ENCODE measurements at regions not wholly inside any gene's neighbourhood (a gene's known extent, or its start where the extent isn't known, plus 50 kb on each side); places are given as distances from the start of the nearest gene placed in this dataset.

DNA sequence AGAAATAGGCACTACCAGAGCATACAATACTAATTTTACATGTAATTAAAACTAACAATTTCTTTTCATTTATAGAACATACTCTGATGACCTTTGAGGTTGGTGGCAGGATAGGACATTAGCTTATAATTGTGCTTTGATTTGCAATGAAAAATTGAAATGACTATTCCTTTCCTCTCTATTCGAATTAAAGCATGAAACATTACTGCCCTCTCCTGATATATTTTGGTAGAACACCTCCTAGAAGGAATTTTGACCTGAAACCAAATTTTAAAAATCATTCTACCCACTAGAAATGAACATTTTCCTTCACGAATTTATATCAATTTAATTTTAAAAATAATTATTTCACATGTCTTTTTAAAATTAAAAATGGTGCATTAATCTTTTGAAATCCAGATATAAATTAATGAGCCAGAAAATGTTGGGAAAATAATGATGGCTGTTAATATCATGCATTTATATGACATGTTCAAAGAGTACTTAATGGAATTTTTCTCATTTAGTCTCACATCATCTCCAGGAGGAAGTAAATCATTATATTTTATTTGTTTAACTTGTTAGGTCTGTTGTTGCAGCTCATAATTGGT lies 556.3 kb upstream of the ARGLU1 start:
- no peak for DNase-seq (ENCODE audit: low read depth, low spot score)
- H3K9me3 ChIP-seq (ENCODE audit: low read depth, low read length), result no peaks in the 10 kb centered on the region
- no peak overlapping the region for H3K27ac ChIP-seq

DNA sequence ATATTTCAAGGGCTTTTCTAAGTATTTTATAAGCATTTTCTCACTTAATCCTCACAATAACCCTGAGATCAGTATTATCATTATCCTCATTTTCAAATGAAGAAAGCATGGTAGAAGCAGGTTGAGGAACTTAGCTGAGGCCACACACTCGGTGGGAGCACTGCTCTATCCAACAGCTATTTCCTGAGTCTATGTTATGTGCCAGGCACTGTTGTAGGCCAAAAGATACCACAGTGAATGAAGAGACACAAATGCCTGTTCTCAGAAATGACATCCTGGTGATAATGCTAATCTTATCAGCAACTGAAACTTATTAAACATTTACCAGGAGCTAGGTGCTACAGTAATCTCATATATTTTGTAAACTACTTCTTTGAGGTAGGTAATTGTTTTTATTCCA lies 553.9 kb upstream of the ARGLU1 start:
- H3K4me3 ChIP-seq, result no peak overlapping the region
- no peak overlapping the region for H3K27ac ChIP-seq
- no peaks in the 10 kb centered on the region for H3K9me3 ChIP-seq (ENCODE audit: low read depth, low read length)
- no peak overlapping the region for H3K9ac ChIP-seq (ENCODE audit: insufficient read length)
- no peak for DNase-seq (ENCODE audit: low read depth, low spot score)
- no peak for TF ChIP-seq FOXP2 (optimal IDR thresholded peaks at IDR 0.05; ENCODE audit: control extremely low read depth, extremely low read length, insufficient read depth)
- TF ChIP-seq POLR2AphosphoS5 (IDR thresholded peaks at IDR 0.05; ENCODE audit: borderline replicate concordance, low read depth, low read length), result no peak
- TF ChIP-seq EZH2 (IDR thresholded peaks at IDR 0.05), result no peak
- H3K36me3 ChIP-seq (ENCODE audit: insufficient read depth, low read length), result no peaks in the 10 kb centered on the region

More for the DNA sequence above, 556.3 kb upstream of the ARGLU1 start:
- no peaks in the 10 kb centered on the region for H3K36me3 ChIP-seq (ENCODE audit: insufficient read depth, low read length)
- no peak overlapping the region for H3K4me3 ChIP-seq
- no peak overlapping the region for H3K9ac ChIP-seq (ENCODE audit: insufficient read length)
- TF ChIP-seq FOXP2 (optimal IDR thresholded peaks at IDR 0.05; ENCODE audit: control extremely low read depth, extremely low read length, insufficient read depth) (no peak), POLR2AphosphoS5 (IDR thresholded peaks at IDR 0.05; ENCODE audit: borderline replicate concordance, low read depth, low read length) (no peak), EZH2 (IDR thresholded peaks at IDR 0.05) (no peak)

DNA sequence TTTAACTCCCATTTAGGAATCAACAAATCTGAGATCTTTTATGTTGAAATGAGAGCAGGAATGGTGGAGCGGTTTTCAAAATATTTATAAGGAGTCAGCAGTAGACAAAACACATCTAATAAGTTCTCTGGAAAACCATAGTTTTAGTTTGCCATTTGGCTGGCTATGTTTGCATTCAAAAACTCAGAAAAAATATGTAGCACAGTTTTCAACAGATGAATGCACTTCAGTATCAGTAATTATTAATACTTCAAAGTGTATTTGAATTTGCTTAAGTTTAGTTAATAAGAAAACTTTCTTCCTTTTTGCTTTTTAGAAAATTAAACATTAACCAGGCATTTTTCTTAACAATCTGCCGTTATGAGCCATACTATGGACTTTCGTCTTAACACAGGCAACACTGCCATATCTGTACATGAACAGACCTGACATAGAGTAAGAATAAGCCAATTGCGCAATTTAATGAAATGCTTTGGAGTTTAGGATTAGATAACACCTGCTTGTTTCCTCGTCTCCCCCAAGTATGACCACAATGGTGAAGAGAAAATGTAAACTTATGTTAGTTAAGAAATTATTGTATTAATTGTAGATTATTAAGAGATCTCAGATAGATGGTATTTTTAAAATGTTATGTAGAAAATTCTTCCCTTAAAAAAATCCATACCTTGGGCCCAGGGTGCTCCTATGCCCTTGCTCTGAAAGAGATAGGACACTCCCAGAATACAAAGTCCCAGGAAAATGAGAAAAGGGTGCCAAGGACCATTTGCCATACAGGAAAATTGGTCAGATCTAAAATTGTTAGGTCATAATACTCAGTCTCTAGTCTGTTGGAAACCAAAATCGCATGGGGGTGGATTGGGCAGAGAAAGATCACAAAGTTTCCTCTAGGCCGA lies 552.3 kb upstream of the ARGLU1 start:
- no peak overlapping the region for H3K4me3 ChIP-seq
- H3K36me3 ChIP-seq (ENCODE audit: insufficient read depth, low read length), result no peaks in the 10 kb centered on the region
- no peak for DNase-seq (ENCODE audit: low read depth, low spot score)
- no peak overlapping the region for H3K27ac ChIP-seq
- no peak overlapping the region for H3K9ac ChIP-seq (ENCODE audit: insufficient read length)
- TF ChIP-seq POLR2AphosphoS5 (IDR thresholded peaks at IDR 0.05; ENCODE audit: borderline replicate concordance, low read depth, low read length), result no peak
- TF ChIP-seq FOXP2 (optimal IDR thresholded peaks at IDR 0.05; ENCODE audit: control extremely low read depth, extremely low read length, insufficient read depth), result no peak
- no peak for TF ChIP-seq EZH2 (IDR thresholded peaks at IDR 0.05)
- no peaks in the 10 kb centered on the region for H3K9me3 ChIP-seq (ENCODE audit: low read depth, low read length)

DNA sequence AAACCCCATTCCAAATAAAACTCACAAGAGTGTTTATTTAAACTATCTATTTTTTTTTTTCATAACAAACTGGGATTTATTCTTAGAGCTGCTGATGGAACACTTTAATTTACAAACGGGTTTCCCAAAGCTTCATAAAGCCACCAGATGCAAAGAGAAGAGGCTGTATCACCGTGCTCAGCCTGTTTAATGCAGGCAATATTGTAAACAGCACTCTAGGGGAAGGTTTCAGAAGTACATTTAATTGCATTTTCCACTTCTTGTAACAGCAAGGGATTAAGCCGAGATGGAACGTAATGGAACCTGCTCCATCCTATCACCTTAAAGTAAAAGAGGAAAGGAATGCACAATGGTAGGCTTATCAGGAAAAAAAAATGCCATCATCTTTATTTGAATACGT lies 550.6 kb upstream of the ARGLU1 start:
- H3K9me3 ChIP-seq (ENCODE audit: low read depth, low read length), result no peaks in the 10 kb centered on the region
- no peak overlapping the region for H3K4me3 ChIP-seq
- H3K27ac ChIP-seq, result no peak overlapping the region
- no peak for TF ChIP-seq FOXP2 (optimal IDR thresholded peaks at IDR 0.05; ENCODE audit: control extremely low read depth, extremely low read length, insufficient read depth)
- no peak for TF ChIP-seq POLR2AphosphoS5 (IDR thresholded peaks at IDR 0.05; ENCODE audit: borderline replicate concordance, low read depth, low read length)
- TF ChIP-seq EZH2 (IDR thresholded peaks at IDR 0.05), result no peak
- no peak overlapping the region for H3K9ac ChIP-seq (ENCODE audit: insufficient read length)
- H3K36me3 ChIP-seq (ENCODE audit: insufficient read depth, low read length), result no peaks in the 10 kb centered on the region
- DNase-seq (ENCODE audit: low read depth, low spot score), result no peak

DNA sequence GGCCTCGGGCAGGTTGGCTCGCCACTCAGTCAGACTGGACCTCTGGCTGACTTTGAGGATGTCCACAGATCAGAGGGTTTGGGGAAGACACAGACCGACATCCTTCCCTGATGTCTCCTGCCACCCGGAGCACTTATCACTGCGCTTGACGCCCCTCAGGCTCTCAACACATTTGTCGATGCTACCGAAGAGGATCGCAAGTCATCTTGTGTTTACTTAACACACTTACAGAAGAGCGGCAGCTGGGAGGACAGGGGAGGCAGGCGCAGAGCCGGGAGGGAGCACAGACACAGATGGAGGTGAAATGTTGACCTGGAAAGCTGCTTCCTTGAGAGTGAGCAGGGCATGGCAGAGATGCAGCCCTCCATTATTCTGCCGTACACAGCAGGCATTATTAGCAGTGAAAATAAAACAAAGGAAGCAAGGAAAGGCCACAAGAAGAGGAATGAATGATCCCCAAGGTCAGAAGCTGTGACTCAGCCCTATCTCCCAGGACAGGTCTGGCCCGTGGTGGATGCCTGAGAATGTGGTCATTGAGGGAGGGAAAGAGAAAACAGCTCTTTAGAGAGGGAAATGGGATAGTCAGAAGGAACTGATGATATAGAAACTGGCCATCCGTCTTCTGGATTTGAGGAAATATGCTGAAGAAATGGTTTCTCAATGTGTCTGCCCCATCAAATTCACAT lies 549.5 kb upstream of the ARGLU1 start:
- Histone ChIP-seq H3K9me3 (ENCODE audit: low read depth, low read length) (no peaks in the 10 kb centered on the region), H3K36me3 (ENCODE audit: insufficient read depth, low read length) (no peaks in the 10 kb centered on the region), H3K4me3 (no peak overlapping the region), H3K27ac (no peak overlapping the region), H3K9ac (ENCODE audit: insufficient read length) (no peak overlapping the region)
- no peak for TF ChIP-seq FOXP2 (optimal IDR thresholded peaks at IDR 0.05; ENCODE audit: control extremely low read depth, extremely low read length, insufficient read depth)
- TF ChIP-seq POLR2AphosphoS5 (IDR thresholded peaks at IDR 0.05; ENCODE audit: borderline replicate concordance, low read depth, low read length), result no peak
- no peak for TF ChIP-seq EZH2 (IDR thresholded peaks at IDR 0.05)
- no peak for DNase-seq (ENCODE audit: low read depth, low spot score)

DNA sequence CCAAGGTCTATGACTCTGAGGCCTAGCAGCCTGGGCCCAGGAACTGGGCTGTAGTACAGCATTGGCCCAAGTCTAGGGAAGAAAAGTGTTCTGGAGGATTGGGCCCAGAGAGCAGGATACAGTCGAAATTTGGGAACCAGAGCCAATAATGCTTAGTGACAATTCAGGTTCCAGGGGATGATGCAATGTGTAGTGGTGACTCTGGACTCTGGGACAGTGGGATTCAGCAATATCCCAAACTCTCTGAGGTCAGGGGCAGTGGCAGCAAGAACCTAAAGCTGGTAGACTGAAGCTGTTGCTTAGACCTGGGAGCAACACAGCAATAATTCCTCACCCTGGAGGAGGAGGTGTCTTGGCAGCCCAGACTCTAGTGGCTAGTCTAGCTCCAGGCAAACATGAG lies 545.5 kb upstream of the ARGLU1 start:
- H3K9me3 ChIP-seq (ENCODE audit: low read depth, low read length), result no peaks in the 10 kb centered on the region
- H3K36me3 ChIP-seq (ENCODE audit: insufficient read depth, low read length), result no peaks in the 10 kb centered on the region
- DNase-seq (ENCODE audit: low read depth, low spot score), result no peak
- H3K4me3 ChIP-seq, result no peak overlapping the region
- TF ChIP-seq EZH2 (IDR thresholded peaks at IDR 0.05), result no peak
- TF ChIP-seq POLR2AphosphoS5 (IDR thresholded peaks at IDR 0.05; ENCODE audit: borderline replicate concordance, low read depth, low read length), result no peak
- no peak for TF ChIP-seq FOXP2 (optimal IDR thresholded peaks at IDR 0.05; ENCODE audit: control extremely low read depth, extremely low read length, insufficient read depth)
- no peak overlapping the region for H3K27ac ChIP-seq
- H3K9ac ChIP-seq (ENCODE audit: insufficient read length), result no peak overlapping the region

DNA sequence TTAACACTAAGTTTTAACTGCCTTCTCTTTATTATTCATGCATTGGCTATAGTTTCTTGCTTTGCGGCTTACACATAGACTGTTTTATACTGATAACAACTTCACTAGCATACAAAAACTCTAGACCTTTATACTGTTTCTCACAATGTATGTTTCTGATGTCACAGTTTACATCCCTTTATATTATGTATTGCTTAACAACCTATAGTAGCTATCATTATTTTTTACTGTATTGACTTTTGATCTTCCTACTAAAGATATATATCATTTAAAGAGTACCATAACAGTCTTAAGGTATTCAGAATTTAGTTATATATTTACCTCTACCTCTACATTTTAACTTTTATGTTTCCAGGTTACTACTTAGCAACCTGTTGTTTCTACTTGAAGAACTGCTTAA lies 543.3 kb upstream of the ARGLU1 start:
- no peak for TF ChIP-seq FOXP2 (optimal IDR thresholded peaks at IDR 0.05; ENCODE audit: control extremely low read depth, extremely low read length, insufficient read depth)
- TF ChIP-seq POLR2AphosphoS5 (IDR thresholded peaks at IDR 0.05; ENCODE audit: borderline replicate concordance, low read depth, low read length), result no peak
- TF ChIP-seq EZH2 (IDR thresholded peaks at IDR 0.05), result no peak
- Histone ChIP-seq H3K27ac (no peak overlapping the region), H3K9ac (ENCODE audit: insufficient read length) (no peak overlapping the region), H3K36me3 (ENCODE audit: insufficient read depth, low read length) (no peaks in the 10 kb centered on the region), H3K4me3 (no peak overlapping the region), H3K9me3 (ENCODE audit: low read depth, low read length) (no peaks in the 10 kb centered on the region)
- DNase-seq (ENCODE audit: low read depth, low spot score), result no peak

DNA sequence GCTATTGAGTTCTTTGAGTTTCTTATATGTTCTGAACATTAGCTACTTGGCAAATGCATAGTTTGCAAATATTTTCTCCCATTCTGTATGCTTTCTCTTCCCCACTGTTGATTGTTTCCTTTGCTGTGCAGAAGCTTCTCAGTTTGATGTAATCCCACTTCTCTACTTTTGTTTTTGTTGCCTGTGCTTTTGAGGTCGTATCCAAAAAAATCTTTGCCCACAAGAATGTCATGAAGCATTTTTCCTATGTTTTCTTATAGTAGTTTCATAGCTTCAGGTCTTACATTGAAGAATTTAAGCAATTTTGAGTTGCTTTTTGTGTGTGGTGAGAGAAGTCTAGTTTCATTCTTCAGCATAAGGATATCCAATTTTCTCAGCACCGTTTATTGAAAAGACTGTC lies 536.7 kb upstream of the ARGLU1 start:
- no peak overlapping the region for H3K4me3 ChIP-seq
- TF ChIP-seq EZH2 (IDR thresholded peaks at IDR 0.05) (no peak), POLR2AphosphoS5 (IDR thresholded peaks at IDR 0.05; ENCODE audit: borderline replicate concordance, low read depth, low read length) (no peak), FOXP2 (optimal IDR thresholded peaks at IDR 0.05; ENCODE audit: control extremely low read depth, extremely low read length, insufficient read depth) (no peak)
- no peak for DNase-seq (ENCODE audit: low read depth, low spot score)
- no peaks in the 10 kb centered on the region for H3K36me3 ChIP-seq (ENCODE audit: insufficient read depth, low read length)
- H3K27ac ChIP-seq, result no peak overlapping the region
- no peaks in the 10 kb centered on the region for H3K9me3 ChIP-seq (ENCODE audit: low read depth, low read length)
- no peak overlapping the region for H3K9ac ChIP-seq (ENCODE audit: insufficient read length)

All from SK-N-MC (cell line).